ENCODE measurements at regions not wholly inside any gene's neighbourhood (a gene's known extent, or its start where the extent isn't known, plus 50 kb on each side); places are given as distances from the start of the nearest gene placed in this dataset.

DNA sequence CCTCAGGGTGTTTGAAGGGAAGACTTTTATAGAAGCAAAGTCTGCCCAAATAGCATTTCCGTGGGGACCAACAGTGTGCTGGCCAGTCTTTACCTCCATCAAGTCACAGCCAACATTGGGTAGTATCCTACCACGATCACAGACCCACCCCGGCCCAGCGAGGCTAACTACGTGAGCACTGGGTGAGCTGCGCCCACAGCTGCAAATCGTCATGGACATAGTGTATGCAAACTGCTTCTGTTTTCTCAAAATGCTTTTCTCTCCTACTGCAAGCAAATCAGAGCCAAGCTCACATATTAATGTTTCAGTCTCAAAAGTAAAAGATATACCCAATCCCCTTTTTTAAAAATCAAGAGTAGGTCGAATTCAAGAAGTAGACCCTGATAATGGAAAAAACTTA is 592.8 kb upstream of the CDH4 start:
- DNase-seq = no peak

DNA sequence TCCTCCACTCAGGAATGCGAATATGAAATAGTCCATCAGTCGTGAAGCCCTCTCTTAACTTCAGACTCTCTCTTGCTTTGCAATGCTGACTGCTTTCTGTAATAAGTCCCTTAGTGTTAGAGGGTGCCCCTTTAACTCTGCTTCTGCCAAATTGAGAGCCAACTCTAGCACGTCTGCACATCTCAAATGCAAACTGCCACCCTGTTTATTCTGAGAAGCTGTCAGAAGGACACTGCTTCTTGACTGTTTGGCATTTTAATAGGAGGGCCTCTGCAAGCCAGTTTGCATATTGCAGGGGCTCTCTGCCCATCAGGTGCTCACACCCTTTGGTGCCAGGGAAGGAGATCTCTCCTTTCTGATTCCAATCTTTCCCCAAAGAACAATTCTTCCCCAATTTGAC is 589.8 kb upstream of the CDH4 start:
- no peak for DNase-seq

DNA sequence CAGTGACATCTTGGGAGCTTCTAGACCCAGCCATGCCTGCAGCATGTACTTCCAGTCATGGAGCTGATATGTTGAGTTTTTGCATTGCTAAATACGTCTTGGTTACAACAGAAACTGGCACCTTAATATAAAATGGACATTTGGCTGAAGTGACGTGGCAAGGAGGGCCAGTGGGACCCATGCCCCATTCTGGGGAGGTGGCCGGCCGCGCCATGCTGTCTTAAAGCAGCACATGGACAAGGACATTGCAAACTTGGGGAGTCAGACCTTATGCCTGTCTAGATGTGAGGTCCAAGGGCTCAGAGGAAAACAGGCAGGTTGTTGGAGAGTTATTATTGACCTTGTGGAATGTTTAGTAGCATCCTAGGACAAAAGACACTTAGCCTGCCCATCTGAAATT is 588.0 kb upstream of the CDH4 start:
- DNase-seq = no peak

DNA sequence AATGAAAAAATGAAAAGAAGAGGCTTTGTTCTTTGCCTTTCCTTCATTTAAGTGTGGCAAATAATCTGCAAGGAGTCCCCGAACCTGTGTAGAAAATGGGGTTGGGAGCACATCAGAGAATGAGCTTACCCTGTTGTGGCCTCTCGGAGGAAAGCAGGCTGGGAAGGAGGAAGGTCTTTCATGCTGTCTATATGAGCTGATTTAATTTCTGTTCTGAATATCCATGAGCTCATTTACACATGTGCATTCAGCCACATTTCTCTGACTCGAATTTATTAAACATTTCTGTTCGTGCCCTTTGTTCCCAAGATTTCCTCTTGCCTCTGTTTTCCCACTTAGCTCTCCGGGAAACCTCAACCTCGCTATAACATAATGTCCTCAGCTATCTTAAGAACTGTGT is 584.4 kb upstream of the CDH4 start:
- DNase-seq = no peak

DNA sequence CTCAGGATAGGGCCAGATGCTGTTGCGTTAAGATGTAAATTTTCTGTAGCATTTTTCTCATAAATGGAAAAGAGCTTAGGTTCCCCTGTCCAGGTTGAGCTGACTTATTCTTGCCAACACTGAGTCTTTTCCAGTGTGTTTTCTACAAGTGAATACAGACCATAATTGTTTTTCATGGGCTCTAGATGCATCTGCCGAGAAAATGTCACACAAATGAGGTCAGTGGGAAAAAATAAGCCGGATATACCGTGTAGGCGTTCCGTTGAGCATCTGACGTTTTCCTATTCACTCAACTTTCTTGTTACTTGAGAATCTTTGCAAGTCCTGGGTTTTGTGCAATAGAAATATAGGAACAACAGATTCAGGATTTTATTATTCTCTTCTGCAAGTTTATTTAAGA is 582.9 kb upstream of the CDH4 start:
- DNase-seq = no peak

DNA sequence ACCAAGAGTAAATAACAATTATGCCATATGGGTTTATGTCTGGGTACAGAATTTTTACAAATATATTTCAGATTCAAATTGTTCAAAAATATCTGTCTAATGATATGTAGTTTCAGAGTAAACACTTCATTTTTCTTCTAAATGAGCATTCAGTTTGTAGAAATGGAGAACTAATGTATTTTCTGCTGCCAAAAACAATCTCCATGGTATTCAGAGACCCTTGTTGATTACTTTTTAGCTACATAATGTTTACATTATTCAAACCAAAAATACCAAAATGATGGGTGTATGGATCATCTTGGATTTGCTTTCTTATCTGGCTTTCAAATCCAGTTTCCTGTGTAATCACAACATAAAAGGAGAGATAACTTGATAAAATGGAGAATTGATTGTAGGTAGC is 576.0 kb upstream of the CDH4 start:
- no peak for DNase-seq

DNA sequence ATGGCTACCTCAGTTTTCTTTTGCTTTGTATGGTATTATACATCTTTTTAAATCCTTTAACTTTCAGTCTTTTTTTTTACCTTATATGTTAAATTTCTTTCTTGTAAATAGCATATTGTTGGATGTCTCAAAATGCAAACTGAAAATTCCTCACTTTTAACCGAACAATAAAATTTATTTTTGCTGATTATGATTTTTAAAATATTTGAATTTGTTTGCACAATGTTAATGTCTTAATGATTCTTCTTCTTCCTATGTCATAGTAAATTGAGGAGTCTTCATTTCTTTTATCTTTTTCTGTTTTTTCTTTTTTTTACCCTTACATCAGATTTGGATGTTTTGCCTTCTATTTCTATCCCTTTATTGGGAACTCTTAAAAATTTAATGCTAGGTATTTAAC is 574.2 kb upstream of the CDH4 start:
- no peak for DNase-seq

DNA sequence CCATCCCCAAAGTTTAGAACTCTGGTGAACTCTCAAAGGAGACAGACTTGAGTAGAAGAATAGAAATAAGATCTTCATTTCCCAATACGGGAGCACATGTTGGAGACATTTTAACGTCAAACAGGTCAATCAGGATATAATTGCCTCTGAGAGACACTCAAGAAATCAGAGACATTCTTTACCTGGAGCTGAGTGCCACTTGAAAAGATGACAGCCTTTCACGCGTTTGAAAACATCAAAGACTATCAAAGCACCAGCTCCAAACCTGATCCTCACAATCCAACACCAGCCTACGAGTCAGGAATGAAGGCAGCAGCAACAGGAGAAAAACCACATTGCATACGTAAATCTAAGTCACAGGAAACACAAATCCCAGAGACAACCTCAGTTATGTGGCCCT is 571.5 kb upstream of the CDH4 start:
- DNase-seq = no peak

DNA sequence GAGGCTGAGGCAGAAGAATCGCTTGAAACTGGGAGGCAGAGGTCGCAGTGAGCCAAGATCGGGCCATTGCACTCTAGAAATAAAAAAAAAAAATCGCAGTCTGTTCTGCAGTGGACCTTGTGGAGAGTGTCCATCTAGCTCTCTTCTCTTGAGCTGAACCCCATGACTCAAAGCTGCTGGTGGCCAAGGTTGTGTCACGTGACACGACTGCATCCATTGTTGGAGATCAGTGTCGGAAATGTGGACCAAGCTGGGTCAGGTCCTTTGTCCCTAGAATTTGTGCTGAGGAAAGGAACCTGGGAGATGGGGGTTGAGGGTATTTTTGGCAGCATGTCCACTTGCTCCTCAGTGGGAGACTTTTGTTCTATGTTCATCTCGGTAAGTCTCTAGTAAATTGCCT is 564.8 kb upstream of the CDH4 start:
- no peak for DNase-seq

DNA sequence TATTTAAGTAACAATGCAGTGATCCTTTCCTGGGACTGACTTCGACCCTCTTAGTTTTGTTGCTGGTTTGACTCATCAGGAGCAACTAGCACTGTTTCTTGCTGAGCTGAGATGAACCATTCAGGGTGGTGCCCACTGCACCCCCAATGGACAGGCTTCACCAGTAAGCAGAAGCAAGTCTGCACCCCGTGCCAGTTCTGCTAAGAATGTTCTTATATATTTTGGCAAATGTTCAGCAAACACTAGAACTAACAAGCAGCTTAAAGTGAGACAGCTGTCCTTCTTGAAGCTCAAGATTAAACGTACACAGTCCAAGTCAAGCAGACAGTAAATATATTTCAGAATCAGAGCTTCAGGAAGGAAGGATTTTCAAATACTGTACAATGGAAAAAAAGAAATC is 561.3 kb upstream of the CDH4 start:
- DNase-seq = no peak

DNA sequence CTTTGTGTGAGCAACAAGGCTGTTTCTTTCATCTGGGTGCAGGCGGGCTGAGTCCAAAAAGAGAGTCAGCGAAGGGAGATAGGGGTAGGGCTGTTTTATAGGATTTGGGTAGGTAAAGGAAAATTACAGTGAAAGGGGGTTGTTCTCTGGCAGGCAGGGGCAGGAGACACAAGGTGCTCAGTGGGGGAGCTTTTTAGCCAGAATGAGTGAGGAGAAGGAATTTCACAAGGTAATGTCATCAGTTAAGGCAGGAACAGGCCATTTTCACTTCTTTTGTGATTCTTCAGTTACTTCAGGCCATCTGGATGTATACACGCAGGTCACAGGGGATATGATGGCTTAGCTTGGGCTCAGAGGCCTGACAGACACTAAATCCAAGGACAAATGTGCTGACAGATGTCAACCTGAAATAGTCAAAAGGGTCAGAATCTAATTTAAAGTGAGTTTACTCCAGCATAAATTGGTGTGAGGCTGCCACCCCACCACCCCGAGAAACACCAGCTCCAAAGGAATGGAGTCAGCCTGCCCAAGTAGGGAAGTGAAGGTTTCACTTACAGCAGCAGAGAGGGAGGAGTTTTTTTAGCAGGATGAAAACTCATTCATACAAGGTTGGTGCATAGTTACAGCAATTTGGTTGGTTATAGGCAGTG is 560.0 kb upstream of the CDH4 start:
- no peak for DNase-seq

DNA sequence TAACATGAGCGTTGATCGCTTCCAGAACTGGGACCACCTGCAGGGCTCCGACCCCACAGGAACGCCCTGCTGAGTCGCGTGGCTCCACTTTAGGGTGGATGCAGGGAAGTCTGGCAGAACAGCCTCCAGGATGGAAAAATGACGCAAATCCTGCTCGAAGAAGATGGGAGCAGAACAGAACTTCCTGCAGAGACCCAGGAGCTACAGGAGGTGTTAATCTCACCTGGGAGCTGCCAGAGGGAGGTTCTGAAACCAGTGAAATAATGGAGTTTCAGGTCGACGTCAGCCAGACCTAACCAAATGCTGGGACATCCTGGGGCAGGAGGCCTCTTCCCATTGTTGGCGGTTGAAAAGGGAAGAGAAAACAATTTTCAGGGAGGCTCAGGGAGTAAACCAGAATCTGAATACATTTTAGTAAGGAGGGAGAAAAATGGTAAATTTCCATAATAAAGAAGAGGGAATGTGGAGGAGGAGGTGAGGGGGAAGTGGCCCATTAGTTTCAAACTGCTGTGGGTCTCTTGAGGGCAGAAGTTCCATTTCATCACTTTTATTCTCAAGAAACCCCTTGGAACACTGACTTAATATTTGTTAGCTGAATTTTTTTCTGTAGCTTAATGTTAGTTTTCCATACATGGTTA is 558.4 kb upstream of the CDH4 start:
- no peak for DNase-seq

DNA sequence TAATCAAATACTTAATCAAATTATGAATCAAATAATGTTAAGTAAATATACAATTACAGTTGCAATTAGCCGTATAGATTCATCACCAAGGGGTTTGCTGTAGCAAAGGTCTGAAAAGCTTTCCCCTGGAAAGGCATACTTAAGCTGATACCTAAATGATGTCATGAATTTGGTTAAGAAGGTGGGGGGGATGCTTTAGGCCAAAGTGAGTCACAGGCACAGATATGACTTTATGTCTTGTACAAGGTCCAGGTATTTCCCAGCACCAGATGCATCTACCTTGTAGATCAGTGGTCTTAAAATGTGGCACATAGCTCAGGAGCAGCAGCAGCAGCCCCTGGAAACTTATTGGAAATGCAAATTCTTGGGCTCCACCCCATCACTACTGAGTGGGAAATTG is 557.3 kb upstream of the CDH4 start:
- DNase-seq = no peak

DNA sequence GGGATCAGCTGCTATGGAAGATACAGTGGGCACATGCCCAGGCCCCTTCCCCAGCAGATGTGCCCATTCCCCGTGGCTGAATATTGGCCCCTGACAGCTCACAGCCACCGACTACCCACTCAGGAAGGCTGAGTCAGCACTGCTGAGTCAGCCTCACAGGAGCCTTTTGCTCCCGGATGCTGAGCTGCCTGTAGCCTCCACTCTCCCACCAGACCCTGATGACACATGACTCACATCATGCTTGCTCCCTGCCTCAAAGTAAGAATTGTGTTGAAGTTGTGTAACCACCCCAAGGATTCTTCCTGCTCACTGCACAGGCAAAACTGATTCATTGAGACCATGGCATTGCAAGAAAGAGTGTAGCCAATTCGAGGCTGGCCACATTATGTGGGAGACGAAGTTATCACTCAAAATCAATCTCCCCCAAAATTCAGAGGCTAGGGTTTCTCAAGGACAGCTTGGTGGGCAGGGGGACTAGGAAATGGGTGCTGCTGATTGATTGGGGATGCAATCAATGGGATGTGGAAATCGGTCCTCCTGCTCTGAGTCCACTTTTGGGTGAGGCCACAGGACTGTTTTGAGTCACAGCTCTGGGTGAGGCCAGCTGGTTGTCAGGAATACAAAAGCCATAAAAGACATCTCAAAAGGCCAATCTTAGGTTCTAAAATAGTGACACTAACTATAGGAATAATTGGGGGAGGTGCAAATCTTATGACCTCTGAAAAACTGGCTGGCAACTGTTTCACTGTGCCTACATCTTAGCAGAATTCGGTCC is 556.6 kb upstream of the CDH4 start:
- no peak for DNase-seq

DNA sequence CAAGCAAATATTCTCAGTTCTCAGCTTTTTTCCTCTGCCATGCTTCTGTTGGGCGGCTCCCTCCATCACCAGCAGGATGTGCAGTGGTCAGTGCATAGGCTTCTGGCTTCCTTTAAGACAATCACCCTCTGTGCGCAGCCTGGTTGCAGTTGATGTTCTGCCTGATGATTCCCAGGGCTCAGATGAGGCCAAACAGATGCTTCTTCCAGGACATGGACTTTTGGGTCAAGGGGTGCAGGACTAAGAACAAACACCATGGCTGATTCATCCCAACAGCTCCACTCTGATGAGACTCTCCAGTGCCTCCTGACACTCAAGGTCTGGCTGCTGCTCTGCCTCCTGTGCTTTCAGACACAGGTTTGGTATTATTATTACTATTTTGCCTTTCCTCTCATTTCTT is 554.8 kb upstream of the CDH4 start:
- no peak for DNase-seq

DNA sequence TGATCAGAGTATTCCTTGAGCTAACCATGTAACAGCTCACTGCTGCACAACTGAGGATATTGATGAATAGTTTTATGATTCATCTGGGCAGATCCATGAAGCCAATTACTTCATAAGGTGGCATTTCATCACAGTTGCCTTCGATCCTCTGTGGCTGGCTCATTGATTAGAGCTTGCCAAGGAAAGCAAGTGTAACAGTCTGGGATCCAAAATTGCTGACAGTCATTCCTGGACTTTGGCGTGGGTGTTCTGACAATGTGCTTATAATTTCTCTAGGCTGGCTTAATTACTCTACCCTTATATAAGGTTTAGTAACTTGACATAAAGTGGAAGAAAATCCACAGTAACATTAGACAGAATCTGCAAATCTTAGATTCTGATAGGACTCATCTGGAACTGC is 551.3 kb upstream of the CDH4 start:
- DNase-seq = no peak

DNA sequence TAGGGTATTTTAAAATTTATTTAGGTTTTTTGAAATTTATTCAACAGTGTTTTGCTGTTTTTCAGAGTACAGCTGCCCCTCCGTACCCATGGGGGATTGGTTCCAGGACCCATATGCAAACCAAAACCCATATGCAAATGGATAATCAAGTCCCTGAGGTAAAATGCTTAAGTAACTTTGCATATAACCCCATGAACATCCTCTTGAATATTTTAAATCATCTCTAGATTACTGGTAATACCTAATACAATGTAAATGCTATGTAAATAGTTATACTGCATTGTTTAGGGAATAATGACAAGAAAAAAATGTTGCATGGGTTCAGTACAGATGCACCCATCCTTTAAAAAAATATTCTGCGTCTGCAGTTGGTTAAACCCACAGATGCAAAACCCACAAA is 547.9 kb upstream of the CDH4 start:
- no peak for DNase-seq

DNA sequence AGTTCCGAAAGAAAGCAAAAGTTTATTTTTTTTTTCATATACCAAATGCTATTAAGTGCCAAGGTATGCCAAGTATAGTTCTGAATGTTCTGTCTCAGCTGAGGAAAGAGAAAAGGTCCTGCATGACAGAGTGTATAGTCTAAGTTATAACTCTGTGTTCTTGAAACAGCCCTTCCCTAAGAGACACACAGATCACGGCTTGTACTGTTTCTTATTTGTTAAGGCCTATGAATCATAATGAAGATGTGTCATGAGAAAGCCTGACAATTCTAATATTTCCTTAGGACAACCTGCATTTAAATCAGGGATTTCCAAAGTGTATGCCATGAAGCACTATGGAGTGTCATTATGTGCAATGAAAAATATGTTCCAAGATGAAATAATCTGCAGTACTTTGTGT is 538.7 kb upstream of the CDH4 start:
- no peak for DNase-seq

DNA sequence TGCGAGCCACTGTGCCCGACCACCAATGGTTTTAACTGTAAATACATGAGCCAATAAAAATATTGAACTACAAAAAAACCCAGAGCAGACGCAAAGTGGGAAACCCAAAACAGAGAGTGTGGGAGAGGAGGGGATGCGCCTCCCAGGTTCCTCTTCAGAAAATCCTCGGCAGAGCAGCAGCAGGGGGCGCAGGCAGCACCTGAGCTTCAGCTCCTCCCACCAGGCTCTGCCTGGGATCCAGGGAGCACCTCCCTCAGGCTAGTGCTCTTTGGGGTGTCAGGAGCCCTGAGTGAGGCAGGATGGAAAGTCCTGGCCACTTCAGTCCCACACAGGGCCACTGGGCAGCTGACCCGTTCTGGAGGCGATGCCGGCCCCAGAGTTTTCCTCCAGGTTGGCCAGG is 536.9 kb upstream of the CDH4 start:
- no peak for DNase-seq

DNA sequence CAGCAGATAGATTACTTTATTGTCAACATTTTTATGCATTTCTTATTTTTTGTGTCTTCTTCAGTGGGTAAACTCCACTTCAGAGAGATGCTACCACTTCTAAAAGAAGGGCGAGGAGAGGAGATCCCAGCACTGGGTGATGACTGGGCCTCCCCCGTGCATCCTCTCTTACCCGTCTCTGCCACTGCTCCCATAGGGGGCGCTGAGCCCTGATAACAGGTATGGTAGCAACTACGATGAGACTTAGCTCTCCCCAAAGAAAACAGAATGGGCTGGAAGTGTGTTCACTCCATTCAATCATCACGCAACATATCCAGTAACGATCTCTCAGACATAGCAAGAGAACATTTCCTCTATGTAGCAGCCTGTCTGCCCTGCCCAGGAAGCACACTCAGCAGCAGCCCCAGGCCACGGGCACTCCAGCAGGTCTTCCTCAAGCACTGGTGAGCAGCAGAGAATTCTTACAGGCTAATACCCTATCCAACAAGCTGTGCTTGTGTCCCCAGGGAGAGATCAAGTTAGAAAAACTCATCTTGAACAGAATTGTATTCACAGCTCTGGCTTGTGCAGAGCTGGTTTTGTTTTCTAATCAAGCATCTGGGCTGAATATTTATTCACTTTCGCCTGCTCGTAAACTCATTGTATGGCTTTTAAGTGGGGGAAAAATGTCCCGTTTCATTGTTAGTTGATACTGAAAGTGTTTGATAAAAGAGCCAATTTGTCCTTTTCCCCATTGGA is 533.1 kb upstream of the CDH4 start:
- no peak for DNase-seq

DNA sequence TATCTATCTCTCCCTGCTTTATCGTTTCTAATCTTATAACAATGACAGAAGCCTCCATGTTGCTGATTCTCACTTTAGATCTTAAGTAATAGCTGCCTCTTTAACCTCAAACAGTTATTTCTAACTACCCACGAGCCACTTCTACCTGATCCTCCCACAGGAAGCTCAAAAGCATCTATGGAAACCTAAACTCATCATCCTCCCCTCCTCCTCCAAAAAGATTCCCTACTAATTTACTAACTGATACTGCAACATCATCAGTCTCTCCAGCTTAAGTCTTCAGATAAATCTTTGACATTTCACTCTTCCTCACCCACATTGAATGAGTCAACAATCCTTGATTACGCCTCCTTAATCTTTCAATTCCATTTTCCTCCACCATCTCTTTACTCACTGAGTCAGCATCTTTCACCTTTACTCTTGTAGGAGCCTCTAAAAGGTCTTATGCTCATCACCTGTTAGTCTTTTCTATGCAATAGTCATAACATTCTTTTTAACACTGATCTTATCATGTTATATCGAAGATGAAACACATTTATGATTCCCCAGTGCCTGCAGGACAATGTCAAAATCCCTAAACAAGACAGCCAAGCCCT is 526.7 kb upstream of the CDH4 start:
- no peak for DNase-seq

DNA sequence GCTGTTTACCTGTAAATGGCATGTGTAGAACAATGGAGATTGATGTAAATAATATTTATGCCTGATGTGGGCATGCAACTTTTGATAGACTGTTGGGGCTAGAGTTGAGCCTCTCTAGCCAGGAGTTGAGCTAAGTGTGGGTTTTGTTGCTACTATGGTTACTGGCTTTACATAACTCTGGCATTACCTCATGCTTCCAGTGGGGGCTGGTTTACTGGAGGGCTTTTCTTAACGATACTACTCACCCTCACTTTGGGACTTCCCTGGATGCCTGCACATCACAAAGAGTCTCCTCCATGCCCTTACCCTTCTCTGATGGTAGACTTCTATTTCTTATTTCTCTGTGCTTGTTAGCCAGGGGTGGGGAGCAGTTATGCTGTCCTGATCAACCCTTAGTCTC is 524.6 kb upstream of the CDH4 start:
- DNase-seq = no peak

DNA sequence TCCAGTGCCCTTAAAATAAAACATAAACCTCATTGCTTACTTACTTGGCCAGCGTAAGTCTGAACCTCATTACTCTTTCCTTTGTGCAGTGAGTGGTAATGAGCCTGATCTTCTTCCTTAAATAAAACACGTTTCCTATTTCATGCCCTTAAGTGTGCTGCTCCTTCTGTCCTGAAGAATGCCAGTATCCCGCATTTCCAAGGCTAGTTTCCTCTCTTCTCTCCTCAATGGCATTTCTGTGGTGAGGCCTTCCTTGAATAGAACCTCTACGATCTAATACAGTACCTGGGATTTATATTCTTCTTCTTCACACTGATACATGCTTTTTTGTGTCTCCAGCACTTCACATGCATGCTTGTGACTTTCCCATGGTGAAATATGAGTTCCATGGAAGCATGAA is 523.4 kb upstream of the CDH4 start:
- no peak for DNase-seq

Data from NCI-H510A (cell line).